Upper lobe of left lung (tissue), 6 donors: ENCODE measurements at regions not wholly inside any gene's neighbourhood (a gene's known extent, or its start where the extent isn't known, plus 50 kb on each side); places are given as distances from the start of the nearest gene placed in this dataset.
"Not testable (repeated sequence)": the region's sequence is repeated elsewhere in the genome, so short reads cannot be mapped to it uniquely, and the experiment has no call there.

Source experiments
- ATAC-seq, 2 donors: fragments of 200-7000 bp; cut with Tn5 transposase; one replicate each; pipeline ENCODE4 v1.9.1; 2022; ENCODE audit warnings: mild to moderate bottlenecking in 2 of 2, moderate library complexity in 2 of 2; ENCODE audit not compliant: low FRiP score in 2 of 2
- DNase-seq, 2 donors: peaks; one replicate each; pipeline ENCODE4 v3.0.0-alpha.2; 2019 to 2020
- H3K27ac ChIP-seq, 4 donors: fragments of 200-600 bp; sonication (generic); one replicate each; pipeline ENCODE4 v1.5.1; 2016 to 2019
- H3K27me3 ChIP-seq, 4 donors: fragments of 200-600 bp; sonication (generic); one replicate each; pipeline ENCODE4 v1.5.1; 2017 to 2019
- H3K36me3 ChIP-seq, 4 donors: fragments of 200-600 bp; sonication (generic); one replicate each; pipeline ENCODE4 v1.5.1; 2016 to 2019
- H3K4me1 ChIP-seq, 4 donors: fragments of 200-600 bp; sonication (generic); one replicate each; pipeline ENCODE4 v1.5.1; 2018 to 2019
- H3K4me3 ChIP-seq, 4 donors: fragments of 200-600 bp; sonication (generic); one replicate each; pipeline ENCODE4 v1.5.1; 2017 to 2019; ENCODE audit warnings: mild to moderate bottlenecking in 2 of 4, moderate library complexity in 1 of 4
- H3K9me3 ChIP-seq, 4 donors: fragments of 200-600 bp; sonication (generic); one replicate each; pipeline ENCODE4 v1.5.1; 2018 to 2019
- CTCF ChIP-seq, 6 experiments: fragments of 450-650 bp in 4 of 6; fragments of 200-600 bp in 2 of 6; sonication (generic) in 2 of 6; IDR thresholded peaks; one replicate each; pipeline ENCODE4 v1.5.1; 2016 to 2019; ENCODE audit warnings: antibody characterized with exemption in 6 of 6
- EP300 ChIP-seq, 4 donors: sonication (generic); formaldehyde crosslinking; IDR thresholded peaks; one replicate each; pipeline ENCODE4 v1.5.1; 2017; ENCODE audit warnings: antibody characterized with exemption in 4 of 4, control low read depth in 2 of 4
- POLR2A ChIP-seq, 4 donors: fragments of 450-650 bp; IDR thresholded peaks; one replicate each; pipeline ENCODE4 v1.5.1; 2016 to 2017; ENCODE audit warnings: antibody characterized with exemption in 4 of 4, mild to moderate bottlenecking in 2 of 4
- POLR2AphosphoS5 ChIP-seq, 2 donors: sonication (generic); formaldehyde crosslinking; IDR thresholded peaks; one replicate each; pipeline ENCODE4 v1.5.1; 2017; ENCODE audit warnings: antibody characterized with exemption in 2 of 2
- WGBS, 2 donors: methylation state at CpG; one replicate each; pipeline ENCODE4 v1.1.5; 2017 to 2018; 5-methylcytosine and 5-hydroxymethylcytosine counted together
- donor health status: DM: no; HTN: no; CAD: no; lungs with moderate emphysema.
- donor health status: DM: no; HTN: yes; CAD: no; lungs with severe emphysema.

- H3K27me3 ChIP-seq: no peaks in the 10 kb centered on the region
- H3K9me3 ChIP-seq: no peaks in the 10 kb centered on the region
- no peak overlapping the region for H3K4me3 ChIP-seq
- no peak for ATAC-seq
- H3K27ac ChIP-seq: no peak overlapping the region
- H3K4me1 ChIP-seq: peaks cover 1 to 4% (median 3%) of the 10 kb centered on the region in 4 donors
- DNase-seq: no peak
- H3K36me3 ChIP-seq: peaks cover 0 to 17% (median 0%) of the 10 kb centered on the region in 4 donors
- WGBS, 2 donors: 94 to 97% methylated on average over 6 of the region's 6 CpGs
- no peak for TF ChIP-seq CTCF (IDR thresholded peaks at IDR 0.05)
- no peak for TF ChIP-seq POLR2AphosphoS5 (IDR thresholded peaks at IDR 0.05)
- no peak for TF ChIP-seq POLR2A (IDR thresholded peaks at IDR 0.05)
- TF ChIP-seq EP300 (IDR thresholded peaks at IDR 0.05): no peak
Observed at GRCh38 chr13:21304256-21304655, 127.8 kb downstream of the MRPL57 start.

GRCh38 chr13:21306300-21307073, 130.0 kb downstream of the MRPL57 start:
- not testable (repeated sequence) for H3K27me3 ChIP-seq, H3K4me1 ChIP-seq, ATAC-seq, H3K4me3 ChIP-seq, DNase-seq, H3K9me3 ChIP-seq, H3K27ac ChIP-seq
- WGBS, 2 donors: 84 to 92% methylated on average over 7 to 11 of the region's 12 CpGs
- peaks cover 0 to 17% (median 0%) of the 10 kb centered on the region in 4 donors for H3K36me3 ChIP-seq

GRCh38 chr13:21307158-21307557, 130.7 kb downstream of the MRPL57 start:
- not testable (repeated sequence) for H3K27me3 ChIP-seq, H3K27ac ChIP-seq, DNase-seq, H3K4me1 ChIP-seq, H3K9me3 ChIP-seq, ATAC-seq, H3K4me3 ChIP-seq
- H3K36me3 ChIP-seq: peaks cover 0 to 17% (median 0%) of the 10 kb centered on the region in 4 donors
- 82 to 89% methylated on average over 8 to 12 of the region's 12 CpGs for WGBS, 2 donors

- DNase-seq (no peak), ATAC-seq (no peak)
- H3K27me3 ChIP-seq: no peaks in the 10 kb centered on the region
- H3K9me3 ChIP-seq: no peaks in the 10 kb centered on the region
- H3K27ac ChIP-seq: no peak overlapping the region
- H3K36me3 ChIP-seq: peaks cover 0 to 8% (median 0%) of the 10 kb centered on the region in 4 donors
- 87 to 95% methylated on average over 2 of the region's 2 CpGs for WGBS, 2 donors
- TF ChIP-seq EP300 (IDR thresholded peaks at IDR 0.05): no peak
- TF ChIP-seq CTCF (IDR thresholded peaks at IDR 0.05): no peak
- TF ChIP-seq POLR2A (IDR thresholded peaks at IDR 0.05): no peak
- no peak for TF ChIP-seq POLR2AphosphoS5 (IDR thresholded peaks at IDR 0.05)
- H3K4me3 ChIP-seq: no peak overlapping the region
- no peaks in the 10 kb centered on the region for H3K4me1 ChIP-seq
Observed at GRCh38 chr13:21308906-21309305, 132.4 kb downstream of the MRPL57 start.

- WGBS, 2 donors: 82 to 94% methylated on average over 5 of the region's 5 CpGs
- Histone ChIP-seq H3K9me3 (no peaks in the 10 kb centered on the region), H3K27me3 (no peaks in the 10 kb centered on the region), H3K4me1 (no peaks in the 10 kb centered on the region), H3K27ac (no peak overlapping the region), H3K36me3 (peaks cover 0 to 3% (median 0%) of the 10 kb centered on the region in 4 donors), H3K4me3 (no peak overlapping the region)
- DNase-seq (no peak), ATAC-seq (no peak)
- TF ChIP-seq CTCF (IDR thresholded peaks at IDR 0.05): no peak
- TF ChIP-seq POLR2AphosphoS5 (IDR thresholded peaks at IDR 0.05): no peak
- no peak for TF ChIP-seq POLR2A (IDR thresholded peaks at IDR 0.05)
- no peak for TF ChIP-seq EP300 (IDR thresholded peaks at IDR 0.05)
Observed at GRCh38 chr13:21309542-21310172, 133.2 kb downstream of the MRPL57 start.
